ENCODE measurements at regions not wholly inside any gene's neighbourhood (a gene's known extent, or its start where the extent isn't known, plus 50 kb on each side); places are given as distances from the start of the nearest gene placed in this dataset.
"Not testable (repeated sequence)": the region's sequence is repeated elsewhere in the genome, so short reads cannot be mapped to it uniquely, and the experiment has no call there.

DNA sequence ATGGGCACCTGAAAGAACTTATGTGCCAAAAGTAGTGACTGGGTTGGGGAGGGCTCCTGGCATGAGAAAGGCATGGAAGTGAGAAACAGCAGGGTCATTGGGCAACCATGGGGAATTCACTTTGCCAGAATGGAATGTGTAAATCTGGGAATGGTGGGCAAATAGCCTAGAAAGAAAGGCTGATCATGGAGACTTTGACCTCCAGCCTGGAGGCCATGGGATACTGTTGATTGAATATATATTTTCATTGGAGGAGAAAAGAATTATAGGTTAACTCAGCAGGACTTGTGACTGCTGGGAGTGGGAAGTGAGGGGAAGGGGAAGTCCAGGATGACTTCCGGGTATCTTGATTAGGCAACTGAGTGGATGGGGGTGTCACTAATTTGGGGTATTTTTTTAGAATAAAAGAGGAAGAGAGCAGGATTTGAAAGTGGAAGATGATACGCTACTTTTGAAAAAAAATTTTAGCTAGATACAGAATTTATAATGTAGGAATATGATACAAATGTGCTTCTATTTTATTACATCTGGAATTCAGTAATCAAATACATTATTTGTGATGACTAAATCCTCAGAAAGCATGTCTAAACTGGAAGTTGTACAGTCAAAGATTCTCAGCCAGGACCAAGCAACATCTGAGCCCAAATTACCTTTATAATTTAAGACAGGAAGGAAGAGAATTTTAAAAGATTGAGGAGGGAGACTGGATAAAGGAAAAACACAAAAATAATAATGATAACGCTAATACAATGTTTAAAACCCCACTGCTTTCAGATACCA lies 116.2 kb downstream of the GATA6 start:
- Histone ChIP-seq H3K9me3 (no peaks in the 10 kb centered on the region), H3K27me3 (replicated peaks; ENCODE audit: insufficient read depth) (no peaks in the 10 kb centered on the region), H3K4me3 (no peak overlapping the region), H3K4me1 (replicated peaks) (no peaks in the 10 kb centered on the region), H3K36me3 (no peaks in the 10 kb centered on the region), H3K27ac (no peak overlapping the region)
- TF ChIP-seq POLR2AphosphoS5 (IDR thresholded peaks at IDR 0.05) (no peak), POLR2A (IDR thresholded peaks at IDR 0.05) (no peak)
- 51% methylated on average over 3 of the region's 3 CpGs for WGBS
- DNase-seq (ENCODE audit: low spot score) = no peak
- intact Hi-C loops (cut with DNase I) = no loop called here

- Histone ChIP-seq H3K9me3 (no peaks in the 10 kb centered on the region), H3K27ac (no peak overlapping the region), H3K4me3 (no peak overlapping the region), H3K4me1 (replicated peaks) (no peaks in the 10 kb centered on the region), H3K27me3 (replicated peaks; ENCODE audit: insufficient read depth) (no peaks in the 10 kb centered on the region), H3K36me3 (no peaks in the 10 kb centered on the region)
- WGBS = 59% methylated on average over 3 of the region's 3 CpGs
- DNase-seq (ENCODE audit: low spot score) = no peak
- intact Hi-C loops (cut with DNase I) = no loop called here
- no peak for TF ChIP-seq POLR2AphosphoS5 (IDR thresholded peaks at IDR 0.05)
- TF ChIP-seq POLR2A (IDR thresholded peaks at IDR 0.05) = no peak
- TF ChIP-seq, protein P1, sequence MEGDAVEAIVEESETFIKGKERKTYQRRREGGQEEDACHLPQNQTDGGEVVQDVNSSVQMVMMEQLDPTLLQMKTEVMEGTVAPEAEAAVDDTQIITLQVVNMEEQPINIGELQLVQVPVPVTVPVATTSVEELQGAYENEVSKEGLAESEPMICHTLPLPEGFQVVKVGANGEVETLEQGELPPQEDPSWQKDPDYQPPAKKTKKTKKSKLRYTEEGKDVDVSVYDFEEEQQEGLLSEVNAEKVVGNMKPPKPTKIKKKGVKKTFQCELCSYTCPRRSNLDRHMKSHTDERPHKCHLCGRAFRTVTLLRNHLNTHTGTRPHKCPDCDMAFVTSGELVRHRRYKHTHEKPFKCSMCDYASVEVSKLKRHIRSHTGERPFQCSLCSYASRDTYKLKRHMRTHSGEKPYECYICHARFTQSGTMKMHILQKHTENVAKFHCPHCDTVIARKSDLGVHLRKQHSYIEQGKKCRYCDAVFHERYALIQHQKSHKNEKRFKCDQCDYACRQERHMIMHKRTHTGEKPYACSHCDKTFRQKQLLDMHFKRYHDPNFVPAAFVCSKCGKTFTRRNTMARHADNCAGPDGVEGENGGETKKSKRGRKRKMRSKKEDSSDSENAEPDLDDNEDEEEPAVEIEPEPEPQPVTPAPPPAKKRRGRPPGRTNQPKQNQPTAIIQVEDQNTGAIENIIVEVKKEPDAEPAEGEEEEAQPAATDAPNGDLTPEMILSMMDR (IDR thresholded peaks at IDR 0.05) = no peak
Measured at GRCh38 chr18:22284581-22285360, 115.4 kb downstream of the GATA6 start.

- WGBS = 96% methylated on average over 4 of the region's 4 CpGs
- H3K27me3 ChIP-seq (replicated peaks; ENCODE audit: insufficient read depth); H3K9me3 ChIP-seq; H3K4me1 ChIP-seq (replicated peaks); intact Hi-C loops (cut with DNase I); DNase-seq (ENCODE audit: low spot score); H3K4me3 ChIP-seq; H3K27ac ChIP-seq; H3K36me3 ChIP-seq: not testable (repeated sequence)
Measured at GRCh38 chr18:22283855-22284254, 114.5 kb downstream of the GATA6 start.

- H3K36me3 ChIP-seq = no peaks in the 10 kb centered on the region
- no peak for DNase-seq (ENCODE audit: low spot score)
- TF ChIP-seq, protein P1 (IDR thresholded peaks at IDR 0.05) = no peak
- TF ChIP-seq POLR2A (IDR thresholded peaks at IDR 0.05) = no peak
- TF ChIP-seq POLR2AphosphoS5 (IDR thresholded peaks at IDR 0.05) = no peak
- H3K27me3 ChIP-seq (replicated peaks; ENCODE audit: insufficient read depth) = no peaks in the 10 kb centered on the region
- H3K9me3 ChIP-seq = no peaks in the 10 kb centered on the region
- H3K27ac ChIP-seq = no peak overlapping the region
- no peak overlapping the region for H3K4me3 ChIP-seq
- intact Hi-C loops (cut with DNase I) = no loop called here
- H3K4me1 ChIP-seq (replicated peaks) = no peaks in the 10 kb centered on the region
- 84% methylated on average over 3 of the region's 3 CpGs for WGBS
Measured at GRCh38 chr18:22283397-22283796, 114.0 kb downstream of the GATA6 start.

DNA sequence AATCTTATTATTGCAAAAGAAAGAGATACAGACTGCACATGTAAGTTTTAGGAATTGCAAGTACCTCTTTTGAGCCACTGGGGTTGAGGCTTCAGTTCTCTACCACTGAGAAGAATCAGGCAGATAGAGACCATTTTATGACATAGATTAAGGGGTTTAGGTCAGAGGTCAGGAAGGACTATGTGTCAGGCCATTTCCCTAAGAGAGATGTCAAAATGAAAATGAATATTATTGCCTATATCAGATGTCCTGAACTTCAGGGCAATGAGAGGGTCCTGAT lies 113.7 kb downstream of the GATA6 start:
- DNase-seq (ENCODE audit: low spot score) = no peak
- no peaks in the 10 kb centered on the region for H3K27me3 ChIP-seq (replicated peaks; ENCODE audit: insufficient read depth)
- H3K9me3 ChIP-seq = no peaks in the 10 kb centered on the region
- no peaks in the 10 kb centered on the region for H3K4me1 ChIP-seq (replicated peaks)
- intact Hi-C loops (cut with DNase I) = no loop called here
- no peak overlapping the region for H3K27ac ChIP-seq
- no peaks in the 10 kb centered on the region for H3K36me3 ChIP-seq
- no peak for TF ChIP-seq POLR2A (IDR thresholded peaks at IDR 0.05)
- TF ChIP-seq POLR2AphosphoS5 (IDR thresholded peaks at IDR 0.05) = no peak
- TF ChIP-seq, protein P1 (IDR thresholded peaks at IDR 0.05) = no peak
- H3K4me3 ChIP-seq = no peak overlapping the region

All from prostate gland (tissue), 2 donors.